RWPE2 (cell line): ENCODE measurements at regions not wholly inside any gene's neighbourhood (a gene's known extent, or its start where the extent isn't known, plus 50 kb on each side); places are given as distances from the start of the nearest gene placed in this dataset.

Source experiments
- ATAC-seq: fragments of 200-7000 bp; cut with Tn5 transposase; 3 replicates; pipeline ENCODE4 v1.9.1; 2021; ENCODE audit warnings: low read depth
- DNase-seq: peaks from one replicate; pipeline ENCODE4 v3.0.0-alpha.2; 2020; ENCODE audit warnings: low spot score
- H3K27ac ChIP-seq: fragments of 450-650 bp; 2 replicates; pipeline ENCODE4 v1.5.1; 2017; ENCODE audit warnings: mild to moderate bottlenecking; ENCODE audit not compliant: poor library complexity, severe bottlenecking
- H3K27me3 ChIP-seq: fragments of 250-450 bp; sonication (Bioruptor Pico); 2 replicates; pipeline ENCODE4 v1.5.1; 2021; ENCODE audit warnings: mild to moderate bottlenecking, moderate library complexity; ENCODE audit not compliant: insufficient read depth, poor library complexity, severe bottlenecking
- H3K36me3 ChIP-seq: fragments of 250-450 bp; sonication (Bioruptor Pico); 2 replicates; pipeline ENCODE4 v1.5.1; 2020; ENCODE audit warnings: low read depth, mild to moderate bottlenecking, moderate library complexity
- H3K4me1 ChIP-seq: fragments of 250-450 bp; sonication (Bioruptor Pico); 2 replicates; pipeline ENCODE4 v1.5.1; 2021; ENCODE audit warnings: mild to moderate bottlenecking, moderate library complexity; ENCODE audit not compliant: insufficient read depth, poor library complexity, severe bottlenecking
- H3K4me3 ChIP-seq: fragments of 250-450 bp; sonication (Bioruptor Pico); 2 replicates; pipeline ENCODE4 v1.5.1; 2021; ENCODE audit warnings: mild to moderate bottlenecking, moderate library complexity; ENCODE audit not compliant: severe bottlenecking
- H3K9me3 ChIP-seq: fragments of 250-450 bp; sonication (Bioruptor Pico); 2 replicates; pipeline ENCODE4 v1.5.1; 2021; ENCODE audit warnings: mild to moderate bottlenecking, moderate library complexity; ENCODE audit not compliant: severe bottlenecking
- TF ChIP-seq, protein P1 (sequence below): fragments of 450-650 bp; IDR thresholded peaks from one replicate; pipeline ENCODE4 v1.5.1; 2017; ENCODE audit warnings: mild to moderate bottlenecking, moderate library complexity; ENCODE audit not compliant: poor library complexity, severe bottlenecking

DNA sequence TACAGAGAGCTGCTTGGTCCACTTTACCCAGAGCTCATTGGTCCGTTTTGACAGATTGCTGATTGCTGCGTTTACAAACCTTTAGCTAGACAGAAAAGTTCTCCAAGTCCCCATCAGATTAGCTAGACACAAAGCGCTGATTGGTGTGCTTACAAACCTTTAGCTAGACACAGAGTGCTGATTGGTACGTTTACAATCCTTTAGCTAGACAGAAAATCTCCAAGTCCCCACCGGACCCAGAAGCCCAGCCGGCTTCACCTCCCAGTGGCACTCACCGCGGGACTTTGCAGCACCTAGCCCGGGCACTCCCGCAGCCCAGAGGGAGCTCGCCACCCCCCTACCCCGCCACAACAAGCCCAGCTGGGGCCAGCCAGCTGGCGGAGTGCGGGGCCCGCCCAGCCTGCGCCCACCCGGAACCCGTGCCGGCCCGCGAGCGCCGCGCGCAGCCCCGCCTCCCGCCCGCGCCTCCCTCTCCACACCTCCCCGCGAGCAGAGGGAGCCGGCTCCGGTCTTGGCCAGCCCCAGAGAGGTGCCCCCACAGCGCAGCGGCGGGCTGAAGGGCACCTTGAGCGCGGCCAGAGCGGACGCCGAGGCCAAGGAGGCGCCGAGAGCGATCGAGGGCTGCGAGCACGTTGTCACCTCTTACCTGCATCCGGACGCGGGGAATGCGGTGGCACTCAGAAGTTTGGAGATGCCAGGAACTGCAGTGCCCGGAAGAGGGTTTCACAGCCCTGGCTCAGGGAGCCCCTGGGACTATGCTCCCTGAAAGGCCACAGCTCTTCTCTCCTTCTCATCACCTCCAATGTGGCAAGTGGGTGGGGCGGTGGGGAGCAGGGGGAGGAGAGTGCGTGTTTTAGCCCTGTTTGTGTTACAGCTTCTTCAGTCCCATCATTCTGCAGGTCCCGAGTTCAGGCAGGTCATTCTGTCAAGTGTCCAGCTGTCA lies 1504.5 kb downstream of the CDH11 start:
- H3K9me3 ChIP-seq: no peaks in the 10 kb centered on the region
- DNase-seq (no peak), ATAC-seq (no peak)
- no peaks in the 10 kb centered on the region for H3K27me3 ChIP-seq
- TF ChIP-seq, protein P1, sequence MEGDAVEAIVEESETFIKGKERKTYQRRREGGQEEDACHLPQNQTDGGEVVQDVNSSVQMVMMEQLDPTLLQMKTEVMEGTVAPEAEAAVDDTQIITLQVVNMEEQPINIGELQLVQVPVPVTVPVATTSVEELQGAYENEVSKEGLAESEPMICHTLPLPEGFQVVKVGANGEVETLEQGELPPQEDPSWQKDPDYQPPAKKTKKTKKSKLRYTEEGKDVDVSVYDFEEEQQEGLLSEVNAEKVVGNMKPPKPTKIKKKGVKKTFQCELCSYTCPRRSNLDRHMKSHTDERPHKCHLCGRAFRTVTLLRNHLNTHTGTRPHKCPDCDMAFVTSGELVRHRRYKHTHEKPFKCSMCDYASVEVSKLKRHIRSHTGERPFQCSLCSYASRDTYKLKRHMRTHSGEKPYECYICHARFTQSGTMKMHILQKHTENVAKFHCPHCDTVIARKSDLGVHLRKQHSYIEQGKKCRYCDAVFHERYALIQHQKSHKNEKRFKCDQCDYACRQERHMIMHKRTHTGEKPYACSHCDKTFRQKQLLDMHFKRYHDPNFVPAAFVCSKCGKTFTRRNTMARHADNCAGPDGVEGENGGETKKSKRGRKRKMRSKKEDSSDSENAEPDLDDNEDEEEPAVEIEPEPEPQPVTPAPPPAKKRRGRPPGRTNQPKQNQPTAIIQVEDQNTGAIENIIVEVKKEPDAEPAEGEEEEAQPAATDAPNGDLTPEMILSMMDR: no peak
- H3K4me3 ChIP-seq: peak overlapping the region; percentile 15
- H3K27ac ChIP-seq: no peak overlapping the region
- no peaks in the 10 kb centered on the region for H3K36me3 ChIP-seq
- peaks cover 2% of the 10 kb centered on the region for H3K4me1 ChIP-seq

DNA sequence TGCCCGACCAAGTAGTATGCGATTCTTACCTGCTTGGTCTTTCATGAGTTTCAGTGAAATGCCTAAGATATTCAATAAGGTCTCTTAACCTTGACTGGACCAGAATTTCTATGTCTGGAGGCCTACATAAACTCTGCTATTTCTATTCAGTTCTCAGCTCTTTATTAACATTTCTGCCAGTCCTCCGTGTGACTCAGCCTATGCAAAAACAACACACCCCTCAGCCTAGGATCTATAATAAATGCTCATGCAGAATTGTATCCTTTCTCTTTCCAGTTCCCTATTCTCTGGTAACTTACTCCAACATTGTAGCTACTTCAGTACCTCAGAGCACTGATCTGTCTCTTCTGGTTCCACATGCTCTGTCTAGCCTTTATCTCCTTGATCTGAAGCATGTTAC lies 1507.4 kb downstream of the CDH11 start:
- no peak for ATAC-seq
- no peak overlapping the region for H3K4me3 ChIP-seq
- no peaks in the 10 kb centered on the region for H3K9me3 ChIP-seq
- TF ChIP-seq, protein P1: no peak
- no peaks in the 10 kb centered on the region for H3K36me3 ChIP-seq
- no peak overlapping the region for H3K27ac ChIP-seq
- H3K4me1 ChIP-seq: peaks cover 2% of the 10 kb centered on the region
- DNase-seq: no peak
- H3K27me3 ChIP-seq: no peaks in the 10 kb centered on the region

DNA sequence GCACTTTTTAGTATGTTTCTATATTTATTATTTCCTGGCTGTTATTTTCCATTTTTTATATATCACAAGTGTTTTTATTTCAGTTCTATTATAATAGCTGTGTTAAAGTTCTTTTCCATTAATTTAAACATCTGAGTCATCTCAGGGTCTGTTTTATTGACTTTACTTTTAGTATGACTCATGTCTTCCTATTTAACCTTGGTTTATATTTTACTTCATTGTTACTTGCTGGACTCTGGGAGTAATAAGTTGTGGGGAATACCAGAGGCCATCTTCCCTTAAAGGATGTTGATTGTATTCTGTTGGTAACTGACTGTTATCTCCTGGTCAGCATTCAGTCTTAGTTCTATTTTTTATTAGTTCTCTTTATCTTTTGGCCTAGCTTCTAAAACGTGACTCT lies 1508.2 kb downstream of the CDH11 start:
- H3K9me3 ChIP-seq: no peaks in the 10 kb centered on the region
- H3K27ac ChIP-seq: no peak overlapping the region
- TF ChIP-seq, protein P1: no peak
- H3K36me3 ChIP-seq: no peaks in the 10 kb centered on the region
- H3K4me1 ChIP-seq: peaks cover 2% of the 10 kb centered on the region
- H3K27me3 ChIP-seq: no peaks in the 10 kb centered on the region
- ATAC-seq (peak; percentile 59), DNase-seq (no peak)
- no peak overlapping the region for H3K4me3 ChIP-seq

DNA sequence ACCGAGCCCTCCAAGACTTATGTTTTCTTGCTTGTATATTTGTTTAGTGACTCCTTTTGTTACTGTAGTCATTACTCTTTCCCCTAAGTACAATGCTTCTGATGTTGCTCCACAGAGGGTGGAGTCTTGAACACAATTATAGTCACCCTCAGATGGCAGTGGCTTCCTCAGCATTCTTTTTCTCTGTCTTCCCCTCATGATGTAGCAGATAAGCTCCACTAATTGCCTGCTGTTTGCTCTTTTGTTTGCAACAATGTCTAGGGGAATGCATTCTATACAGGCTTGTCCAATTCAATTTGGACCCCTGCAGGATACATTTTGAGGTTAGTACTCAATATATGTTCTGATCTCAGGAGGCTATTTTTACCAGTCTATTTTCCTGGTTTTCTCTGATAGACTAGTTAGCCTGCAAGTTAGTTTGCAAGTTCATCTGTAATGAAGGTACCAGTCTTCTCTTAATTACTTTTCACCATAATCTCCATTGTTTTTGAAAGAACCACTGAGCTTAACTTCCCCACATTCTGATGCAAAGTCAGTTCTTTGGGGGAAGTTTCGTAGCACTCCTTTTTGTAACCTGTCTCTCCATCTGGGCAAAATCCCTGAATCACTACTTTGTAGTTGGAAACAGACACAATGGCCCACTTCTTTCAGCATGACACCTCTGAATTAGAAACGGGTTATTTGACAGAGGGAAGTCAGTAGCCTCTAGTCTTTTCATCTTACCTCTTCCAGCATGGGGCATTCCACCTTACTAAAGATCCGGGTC lies 1509.2 kb downstream of the CDH11 start:
- no peak for DNase-seq
- Histone ChIP-seq H3K4me3 (no peak overlapping the region), H3K9me3 (no peaks in the 10 kb centered on the region), H3K4me1 (peaks cover 2% of the 10 kb centered on the region), H3K27ac (no peak overlapping the region), H3K27me3 (no peaks in the 10 kb centered on the region), H3K36me3 (no peaks in the 10 kb centered on the region)
- TF ChIP-seq, protein P1: no peak
- ATAC-seq: no peak

DNA sequence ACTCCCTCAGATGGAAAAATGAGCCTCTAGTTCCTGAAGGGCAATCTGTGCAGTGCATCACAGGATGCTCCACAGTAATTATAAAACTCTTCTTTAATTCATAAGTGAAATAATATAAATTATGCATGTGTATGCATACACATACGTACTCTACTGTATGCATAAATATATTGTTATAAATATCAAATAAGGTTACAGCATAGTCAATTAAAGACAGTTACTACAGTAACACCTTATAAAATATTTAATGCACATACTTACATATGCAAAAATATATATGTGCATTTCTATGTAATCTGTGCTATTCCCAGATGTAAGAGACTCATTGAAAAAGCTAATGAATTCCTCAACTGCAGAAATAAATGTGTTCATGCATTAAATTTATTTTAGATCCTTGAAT lies 1515.1 kb downstream of the CDH11 start:
- H3K27me3 ChIP-seq: no peaks in the 10 kb centered on the region
- DNase-seq (no peak), ATAC-seq (no peak)
- H3K36me3 ChIP-seq: no peaks in the 10 kb centered on the region
- no peaks in the 10 kb centered on the region for H3K4me1 ChIP-seq
- H3K4me3 ChIP-seq: no peak overlapping the region
- TF ChIP-seq, protein P1: no peak
- H3K9me3 ChIP-seq: no peaks in the 10 kb centered on the region
- H3K27ac ChIP-seq: no peak overlapping the region
